ENCODE measurements at regions not wholly inside any gene's neighbourhood (a gene's known extent, or its start where the extent isn't known, plus 50 kb on each side); places are given as distances from the start of the nearest gene placed in this dataset.

- Histone ChIP-seq H3K79me2 (ENCODE audit: low read length) (no peaks in the 10 kb centered on the region), H3K4me1 (ENCODE audit: low read length) (no peaks in the 10 kb centered on the region), H3K4me3 (ENCODE audit: low read length) (no peak overlapping the region), H3K27me3 (replicated peaks; ENCODE audit: insufficient read depth, low read length) (no peaks in the 10 kb centered on the region), H3K9me2 (replicated peaks; ENCODE audit: insufficient read depth, low read length) (no peaks in the 10 kb centered on the region), H2AFZ (ENCODE audit: low read length) (no peak overlapping the region), H3K9me3 (replicated peaks; ENCODE audit: insufficient read depth, low read length) (no peaks in the 10 kb centered on the region), H3K4me2 (ENCODE audit: low read depth, low read length) (no peak overlapping the region), H3K27ac (ENCODE audit: low read length) (no peak overlapping the region), H3F3A (ENCODE audit: insufficient read depth, low read length) (no peaks in the 10 kb centered on the region), H3K9ac (ENCODE audit: low read length) (no peak overlapping the region), H4K20me1 (ENCODE audit: insufficient read depth, low read length) (no peaks in the 10 kb centered on the region), H3K36me3 (replicated peaks; ENCODE audit: insufficient read depth, low read length) (no peaks in the 10 kb centered on the region)
- TF ChIP-seq CTCF (IDR thresholded peaks at IDR 0.05; ENCODE audit: low read length) (no peak), EZH2 (optimal IDR thresholded peaks at IDR 0.05; ENCODE audit: low read depth, low read length) (no peak)
- DNase-seq = no peak
These were observed 268.1 kb upstream of the PLPP4 start for GRCh38 chr10:120188950-120189349.

GRCh38 chr10:120195984-120196712 is 260.9 kb upstream of the PLPP4 start:
- Histone ChIP-seq H2AFZ (ENCODE audit: low read length) (no peak overlapping the region), H3K9me2 (replicated peaks; ENCODE audit: insufficient read depth, low read length) (no peaks in the 10 kb centered on the region), H3K36me3 (replicated peaks; ENCODE audit: insufficient read depth, low read length) (no peaks in the 10 kb centered on the region), H4K20me1 (ENCODE audit: insufficient read depth, low read length) (no peaks in the 10 kb centered on the region), H3F3A (ENCODE audit: insufficient read depth, low read length) (no peaks in the 10 kb centered on the region), H3K4me1 (ENCODE audit: low read length) (no peaks in the 10 kb centered on the region), H3K27me3 (replicated peaks; ENCODE audit: insufficient read depth, low read length) (no peaks in the 10 kb centered on the region), H3K4me3 (ENCODE audit: low read length) (no peak overlapping the region), H3K79me2 (ENCODE audit: low read length) (no peaks in the 10 kb centered on the region), H3K9me3 (replicated peaks; ENCODE audit: insufficient read depth, low read length) (no peaks in the 10 kb centered on the region), H3K4me2 (ENCODE audit: low read depth, low read length) (no peak overlapping the region), H3K27ac (ENCODE audit: low read length) (no peak overlapping the region), H3K9ac (ENCODE audit: low read length) (no peak overlapping the region)
- no peak for TF ChIP-seq EZH2phosphoT487 (IDR thresholded peaks at IDR 0.05; ENCODE audit: low read length)
- no peak for TF ChIP-seq CTCF (IDR thresholded peaks at IDR 0.05; ENCODE audit: low read length)
- no peak for TF ChIP-seq EZH2 (optimal IDR thresholded peaks at IDR 0.05; ENCODE audit: low read depth, low read length)
- DNase-seq = no peak

GRCh38 chr10:120204877-120205276 is 252.2 kb upstream of the PLPP4 start:
- H3K9me2 ChIP-seq (replicated peaks; ENCODE audit: insufficient read depth, low read length) = no peaks in the 10 kb centered on the region
- H3K27me3 ChIP-seq (replicated peaks; ENCODE audit: insufficient read depth, low read length) = no peaks in the 10 kb centered on the region
- DNase-seq = no peak
- no peaks in the 10 kb centered on the region for H3K9me3 ChIP-seq (replicated peaks; ENCODE audit: insufficient read depth, low read length)
- H4K20me1 ChIP-seq (ENCODE audit: insufficient read depth, low read length) = no peaks in the 10 kb centered on the region
- no peak overlapping the region for H3K27ac ChIP-seq (ENCODE audit: low read length)
- no peak overlapping the region for H3K4me2 ChIP-seq (ENCODE audit: low read depth, low read length)
- no peaks in the 10 kb centered on the region for H3F3A ChIP-seq (ENCODE audit: insufficient read depth, low read length)
- H3K36me3 ChIP-seq (replicated peaks; ENCODE audit: insufficient read depth, low read length) = no peaks in the 10 kb centered on the region
- H3K4me3 ChIP-seq (ENCODE audit: low read length) = no peak overlapping the region
- H3K79me2 ChIP-seq (ENCODE audit: low read length) = no peaks in the 10 kb centered on the region
- H2AFZ ChIP-seq (ENCODE audit: low read length) = no peak overlapping the region
- H3K9ac ChIP-seq (ENCODE audit: low read length) = no peak overlapping the region
- no peaks in the 10 kb centered on the region for H3K4me1 ChIP-seq (ENCODE audit: low read length)
- TF ChIP-seq EZH2 (optimal IDR thresholded peaks at IDR 0.05; ENCODE audit: low read depth, low read length) (no peak), CTCF (IDR thresholded peaks at IDR 0.05; ENCODE audit: low read length) (no peak), EZH2phosphoT487 (IDR thresholded peaks at IDR 0.05; ENCODE audit: low read length) (no peak)
